Aorta (tissue), 5 donors: ENCODE measurements at regions not wholly inside any gene's neighbourhood (a gene's known extent, or its start where the extent isn't known, plus 50 kb on each side); places are given as distances from the start of the nearest gene placed in this dataset.

Experiments used
- ATAC-seq: fragments of 200-7000 bp; cut with Tn5 transposase; one replicate; pipeline ENCODE4 v1.9.1; 2022; ENCODE audit warnings: moderate library complexity; ENCODE audit not compliant: low FRiP score
- DNase-seq, 2 donors: peaks; one replicate each; pipeline ENCODE4 v3.0.0-alpha.2; 2020
- H3K27ac ChIP-seq, 2 donors: one replicate each; pipeline ENCODE4 v1.5.1; 2013; ENCODE audit warnings: low read length in 2 of 2, mild to moderate bottlenecking in 2 of 2, moderate library complexity in 2 of 2, control low read depth in 1 of 2, inconsistent platforms in 1 of 2, low read depth in 1 of 2
- H3K27me3 ChIP-seq, 2 donors: one replicate each; pipeline ENCODE4 v1.6.1; 2013; ENCODE audit warnings: control low read depth in 1 of 2, low read length in 1 of 2, mild to moderate bottlenecking in 1 of 2, moderate library complexity in 1 of 2; ENCODE audit not compliant: insufficient read depth in 2 of 2, control insufficient read depth in 1 of 2
- H3K36me3 ChIP-seq, 2 donors: one replicate each; pipeline ENCODE4 v1.6.1; 2013; ENCODE audit warnings: control low read depth in 1 of 2, low read length in 1 of 2, mild to moderate bottlenecking in 1 of 2; ENCODE audit not compliant: insufficient read depth in 2 of 2, control insufficient read depth in 1 of 2
- H3K4me1 ChIP-seq, 2 donors: one replicate each; pipeline ENCODE4 v1.6.1; 2013; ENCODE audit warnings: low read length in 2 of 2, control low read depth in 1 of 2, mild to moderate bottlenecking in 1 of 2, moderate library complexity in 1 of 2; ENCODE audit not compliant: insufficient read depth in 2 of 2, control insufficient read depth in 1 of 2
- H3K4me3 ChIP-seq, 2 donors: one replicate each; pipeline ENCODE4 v1.5.1; 2013; ENCODE audit warnings: low read length in 2 of 2, control low read depth in 1 of 2, mild to moderate bottlenecking in 1 of 2
- H3K9me3 ChIP-seq: one replicate; pipeline ENCODE4 v1.6.1; 2013; ENCODE audit warnings: mild to moderate bottlenecking, low read length; ENCODE audit not compliant: control insufficient read depth
- WGBS, 2 donors: extraction: QIAGEN DNeasy Blood & Tissue Kit; methylation state at CpG; one replicate each; pipeline ENCODE4 v1.1.7; 2013; 5-methylcytosine and 5-hydroxymethylcytosine counted together
- intact Hi-C, 2 donors: fragments of 100-400 bp; cut with DNase I; formaldehyde crosslinking; loops; one replicate each; pipeline versions ENCODE4 v1.14.2 to v1.15.0; 2022
- donor health status: healthy with polysubstance abuse.
- donor health status: Bipolar disorder and iron deficiency.
- donor health status: DM: no; HTN: no; CAD: no.
- donor health status: DM: no; HTN: no; CAD: no.
- donor health status: DM: yes; HTN: yes; CAD: no.

DNA sequence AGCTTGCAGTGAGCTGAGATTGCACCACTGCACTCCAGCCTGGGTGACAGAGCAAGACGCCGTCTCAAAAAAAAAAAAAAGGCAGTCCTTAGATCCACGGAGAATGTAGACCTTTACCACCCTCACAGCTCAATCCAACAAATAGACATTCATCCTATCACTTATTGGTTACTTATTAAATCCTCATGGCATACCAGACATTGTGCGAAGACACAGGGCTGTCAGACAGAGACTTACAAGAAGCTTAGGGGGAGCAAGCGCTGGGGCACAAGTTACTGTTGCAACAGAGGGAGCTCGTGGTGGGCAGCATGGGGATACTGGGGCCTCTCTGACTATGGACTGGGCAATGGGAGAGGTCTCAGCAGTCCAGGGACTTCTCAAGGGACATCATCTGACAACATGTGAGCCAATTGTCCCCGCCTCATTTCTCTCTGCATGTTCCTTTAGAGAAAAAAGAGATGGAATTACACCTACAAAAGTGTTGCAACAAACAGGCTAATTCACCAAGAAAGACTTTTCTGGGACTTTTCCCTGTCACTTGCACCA lies 82.8 kb upstream of the TNS3 start:
- Histone ChIP-seq H3K27ac (no peak overlapping the region), H3K36me3 (no peaks in the 10 kb centered on the region), H3K27me3 (no peaks in the 10 kb centered on the region), H3K4me3 (no peak overlapping the region), H3K9me3 (no peaks in the 10 kb centered on the region), H3K4me1 (peaks cover 0 to 6% of the 10 kb centered on the region in 2 donors)
- ATAC-seq = no peak
- intact Hi-C loops = no loop called here
- 93 to 98% methylated on average over 7 of the region's 7 CpGs for WGBS, 2 donors
- DNase-seq = no peak

DNA sequence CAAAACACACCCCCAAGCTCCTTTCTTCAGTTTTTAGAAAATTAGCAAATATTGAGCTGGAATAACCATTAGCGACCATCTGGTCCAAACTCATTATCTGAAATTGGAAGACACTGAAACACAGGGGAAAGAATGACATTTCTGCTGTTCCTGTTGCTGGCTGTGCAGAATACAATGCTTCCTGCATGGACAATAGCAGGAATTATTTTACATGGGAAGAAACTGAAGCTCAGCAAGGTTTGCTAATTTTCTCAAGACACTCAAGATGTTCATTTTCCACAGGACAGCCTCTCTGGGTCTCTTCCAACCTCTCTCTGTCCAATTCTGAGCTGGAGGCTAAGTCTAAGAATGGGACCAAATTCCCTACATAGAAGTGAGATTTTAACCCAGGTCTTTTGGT lies 81.9 kb upstream of the TNS3 start:
- intact Hi-C loops = no loop called here
- Histone ChIP-seq H3K27me3 (no peaks in the 10 kb centered on the region), H3K4me3 (no peak overlapping the region), H3K27ac (no peak overlapping the region), H3K36me3 (no peaks in the 10 kb centered on the region), H3K4me1 (peaks cover 0 to 2% of the 10 kb centered on the region in 2 donors), H3K9me3 (no peaks in the 10 kb centered on the region)
- ATAC-seq (no peak), DNase-seq (no peak)
- WGBS, 2 donors = 96 to 99% methylated on average over 1 of the region's 1 CpG

DNA sequence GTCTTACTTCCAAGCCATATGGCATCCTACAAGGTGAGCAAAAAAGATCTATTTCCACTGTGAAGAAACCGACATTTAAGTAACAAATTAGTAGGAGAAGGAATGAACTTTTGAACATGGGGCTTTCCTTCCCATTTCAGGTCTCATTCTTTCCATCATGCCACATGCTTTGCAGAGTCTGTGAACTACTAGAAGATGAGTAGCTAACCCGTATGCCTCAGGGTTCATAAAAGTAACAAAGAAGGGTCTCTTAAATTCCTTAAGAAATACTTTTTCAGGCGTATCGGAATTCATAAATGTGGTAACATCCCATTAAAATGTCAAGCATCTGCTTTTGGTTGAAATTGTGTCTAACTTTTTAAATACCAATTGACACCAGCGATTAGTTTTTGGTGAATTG lies 81.3 kb upstream of the TNS3 start:
- WGBS, 2 donors = 95 to 96% methylated on average over 5 of the region's 5 CpGs
- no peak for DNase-seq
- Histone ChIP-seq H3K4me1 (peaks cover 0 to 2% of the 10 kb centered on the region in 2 donors), H3K4me3 (no peak overlapping the region), H3K27ac (no peak overlapping the region), H3K27me3 (no peaks in the 10 kb centered on the region), H3K36me3 (no peaks in the 10 kb centered on the region), H3K9me3 (no peaks in the 10 kb centered on the region)
- intact Hi-C loops = no loop called here
- ATAC-seq = no peak

DNA sequence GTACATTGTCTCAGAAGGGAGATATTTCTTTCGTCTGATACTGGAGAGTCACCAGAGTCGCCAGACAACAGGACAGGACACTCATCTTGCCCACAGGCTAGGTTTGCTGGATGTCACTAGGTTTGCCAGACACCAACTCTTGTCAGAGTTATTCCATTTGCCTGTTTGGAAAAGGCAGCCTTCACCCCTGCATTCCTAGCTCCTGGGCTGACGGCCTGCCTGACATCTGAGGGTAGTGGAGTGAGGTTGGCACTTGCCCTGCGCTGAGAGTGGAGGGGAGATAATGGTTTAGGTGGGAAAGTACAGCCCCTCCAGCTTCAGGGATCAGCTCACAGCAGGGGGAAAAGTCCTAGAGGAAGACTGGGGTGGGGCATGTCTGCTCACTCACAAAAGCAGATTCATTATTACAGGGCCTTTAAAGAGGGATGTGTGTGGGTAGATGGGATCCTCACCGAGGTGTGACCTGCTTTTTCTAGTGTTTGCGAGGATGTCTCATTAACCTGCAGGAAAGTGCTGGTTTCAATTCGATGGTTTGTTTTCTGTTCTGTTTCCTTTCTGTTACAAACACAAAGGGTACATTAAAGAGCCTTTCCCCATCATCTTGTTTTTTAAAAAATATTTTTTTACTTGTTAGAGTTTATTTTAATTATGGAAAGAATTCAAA lies 79.3 kb upstream of the TNS3 start:
- H3K9me3 ChIP-seq = no peaks in the 10 kb centered on the region
- no peak for DNase-seq
- H3K4me3 ChIP-seq = no peak overlapping the region
- no peaks in the 10 kb centered on the region for H3K27me3 ChIP-seq
- no peak overlapping the region for H3K27ac ChIP-seq
- WGBS, 2 donors = 79 to 87% methylated on average over 7 of the region's 7 CpGs
- H3K4me1 ChIP-seq = peaks cover 0 to 2% of the 10 kb centered on the region in 2 donors
- ATAC-seq = no peak
- intact Hi-C loops = no loop called here
- H3K36me3 ChIP-seq = no peaks in the 10 kb centered on the region

DNA sequence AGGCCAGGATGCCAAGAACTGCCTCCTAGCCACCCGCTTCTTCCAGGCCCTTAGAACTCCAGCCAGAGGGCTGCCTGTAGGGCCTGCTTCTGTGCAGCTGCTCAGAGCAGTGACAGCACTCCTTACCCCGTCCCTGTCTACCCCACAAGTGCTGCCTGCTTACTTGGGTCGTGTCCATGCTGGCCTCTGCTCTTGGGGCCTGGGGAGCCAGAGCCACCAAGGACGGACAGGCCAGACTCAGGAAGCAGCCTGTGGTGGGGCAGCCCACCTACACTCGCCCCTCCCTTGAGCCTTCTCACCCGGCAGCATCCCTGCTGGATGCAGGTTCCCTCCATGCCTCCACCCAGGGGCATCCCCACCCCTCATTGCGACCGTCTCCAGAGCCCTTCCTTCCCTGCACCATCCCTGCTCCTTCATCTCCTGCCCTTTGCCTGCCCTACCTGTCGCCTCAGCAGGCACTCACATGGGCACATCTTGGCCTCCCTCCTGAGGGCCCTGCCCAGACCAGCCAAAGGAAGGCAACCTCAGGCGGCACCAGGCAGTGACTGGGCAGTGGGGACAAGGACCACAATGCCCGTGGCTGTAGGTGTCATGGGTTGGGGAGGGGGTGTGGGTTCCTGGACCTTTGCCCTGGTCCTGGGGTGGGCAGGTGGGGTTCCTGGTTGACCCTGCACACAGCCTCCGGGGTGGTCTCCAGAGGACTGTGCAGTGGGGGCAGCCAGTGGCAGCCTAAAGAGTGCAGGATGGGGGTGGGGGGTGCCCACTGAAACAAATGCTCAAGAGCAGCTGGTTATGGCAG lies 78.0 kb upstream of the TNS3 start:
- ATAC-seq (peak; percentile 19), DNase-seq (no peak)
- Histone ChIP-seq H3K27ac (no peak overlapping the region), H3K27me3 (no peaks in the 10 kb centered on the region), H3K9me3 (no peaks in the 10 kb centered on the region), H3K36me3 (no peaks in the 10 kb centered on the region), H3K4me1 (no peaks in the 10 kb centered on the region), H3K4me3 (no peak overlapping the region)
- 95 to 96% methylated on average over 12 of the region's 12 CpGs for WGBS, 2 donors
- intact Hi-C loops = no loop called here

DNA sequence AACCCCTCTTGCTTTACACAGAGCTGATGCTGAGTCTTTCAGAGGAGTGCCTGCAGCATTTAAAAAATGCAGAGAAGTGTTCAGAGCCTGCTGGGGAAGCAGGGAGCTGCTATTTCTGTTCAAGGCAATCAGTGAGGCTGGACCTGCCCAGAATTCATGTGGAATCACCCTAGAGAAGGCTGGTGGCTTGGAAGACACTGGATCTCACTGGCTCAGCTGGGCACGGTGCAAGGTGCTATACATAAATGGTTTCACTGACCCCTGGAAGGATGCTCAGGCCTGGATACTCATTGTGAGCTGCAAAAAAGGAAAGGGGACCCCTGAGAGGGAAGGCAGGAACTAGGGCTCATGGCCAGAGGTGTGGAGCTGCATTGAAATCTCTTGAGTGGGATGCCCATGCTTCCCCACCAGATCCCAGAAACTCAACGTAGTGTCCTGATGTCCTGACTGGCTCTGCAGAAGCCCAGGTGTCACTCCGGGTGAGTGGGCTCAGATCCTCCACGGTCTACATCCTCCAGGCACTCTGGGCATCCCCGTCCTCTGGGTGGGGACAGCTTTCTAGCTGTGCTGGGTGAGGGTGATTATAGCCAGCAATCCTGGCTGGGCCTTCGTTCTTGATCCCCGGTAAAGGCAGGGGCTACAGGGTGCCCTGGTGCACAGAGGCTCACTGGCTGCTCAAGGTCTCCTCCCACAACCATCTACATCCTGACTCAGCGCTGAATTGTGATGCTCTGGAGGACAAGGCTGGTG lies 77.2 kb upstream of the TNS3 start:
- H3K4me3 ChIP-seq = no peak overlapping the region
- ATAC-seq (no peak), DNase-seq (no peak)
- intact Hi-C loops = no loop called here
- no peak overlapping the region for H3K27ac ChIP-seq
- no peaks in the 10 kb centered on the region for H3K9me3 ChIP-seq
- no peaks in the 10 kb centered on the region for H3K4me1 ChIP-seq
- WGBS, 2 donors = 91% methylated on average over 8 of the region's 8 CpGs
- H3K36me3 ChIP-seq = no peaks in the 10 kb centered on the region
- no peaks in the 10 kb centered on the region for H3K27me3 ChIP-seq

DNA sequence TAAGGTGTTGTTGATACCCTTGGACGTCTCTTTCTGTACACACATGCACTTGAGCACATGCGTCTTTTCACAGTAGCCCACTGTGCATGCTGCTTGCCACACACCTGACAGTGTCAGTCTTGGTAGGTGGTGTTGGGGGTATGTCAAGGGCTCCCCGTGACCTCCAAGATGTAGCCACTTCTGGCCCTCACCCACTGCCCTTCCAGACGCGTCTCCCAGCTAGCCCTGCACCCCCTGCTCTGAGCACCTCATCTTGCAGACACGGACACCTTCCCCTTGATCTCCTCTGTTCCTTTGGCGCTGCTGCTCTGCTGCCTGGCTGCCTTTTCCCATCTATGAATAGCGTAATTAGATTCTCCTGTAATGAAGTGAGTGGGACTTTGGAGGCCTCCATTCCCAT lies 75.2 kb upstream of the TNS3 start:
- DNase-seq (no peak), ATAC-seq (no peak)
- Histone ChIP-seq H3K4me3 (no peak overlapping the region), H3K4me1 (peaks cover 0 to 2% of the 10 kb centered on the region in 2 donors), H3K36me3 (no peaks in the 10 kb centered on the region), H3K27ac (no peak overlapping the region), H3K9me3 (no peaks in the 10 kb centered on the region), H3K27me3 (no peaks in the 10 kb centered on the region)
- intact Hi-C loops = no loop called here
- 96% methylated on average over 8 of the region's 8 CpGs for WGBS, 2 donors

DNA sequence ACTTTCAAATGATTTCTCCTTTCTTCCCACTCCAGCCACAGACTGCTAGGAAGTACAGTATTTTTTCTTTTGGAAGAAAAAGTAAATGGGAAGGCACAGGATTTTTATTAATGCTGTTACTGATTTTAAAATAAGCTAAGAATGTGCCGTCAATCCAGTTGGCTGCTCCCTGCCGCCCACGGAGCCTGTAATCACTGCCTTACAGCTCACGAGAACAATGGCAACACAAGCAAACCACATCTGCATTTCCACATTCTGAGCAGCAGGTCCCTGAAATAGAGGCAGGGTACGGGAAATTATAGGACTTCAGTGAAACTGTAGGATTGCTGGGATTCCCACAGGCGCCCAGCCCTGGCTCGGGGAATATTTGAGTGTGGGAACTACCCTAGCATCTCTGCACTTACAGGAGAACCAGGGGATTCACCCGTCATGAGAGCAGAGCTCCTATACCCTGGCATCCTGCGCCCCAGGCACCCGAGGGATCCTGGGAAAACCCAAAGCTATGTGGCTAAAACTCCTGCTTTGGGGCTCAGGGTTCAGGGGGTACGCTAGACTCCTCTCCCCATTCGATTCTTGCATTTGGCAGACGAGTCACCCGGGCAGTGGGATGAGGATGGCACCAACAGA lies 72.9 kb upstream of the TNS3 start:
- Histone ChIP-seq H3K36me3 (no peaks in the 10 kb centered on the region), H3K4me1 (peaks cover 0 to 2% of the 10 kb centered on the region in 2 donors), H3K27me3 (no peaks in the 10 kb centered on the region), H3K9me3 (no peaks in the 10 kb centered on the region), H3K4me3 (no peak overlapping the region), H3K27ac (no peak overlapping the region)
- intact Hi-C loops = loop anchor here in 1 of 2 donors (5.0 kb wide), 1 partner anchor 128 kb away; no protein-coding TSS in a partner anchor
- DNase-seq (no peak), ATAC-seq (no peak)
- 47 to 52% methylated on average over 14 of the region's 14 CpGs for WGBS, 2 donors
